Neuronal stem cell (in vitro differentiated cells): ENCODE measurements at regions not wholly inside any gene's neighbourhood (a gene's known extent, or its start where the extent isn't known, plus 50 kb on each side); places are given as distances from the start of the nearest gene placed in this dataset.

Experiments
- DNase-seq: peaks from one replicate; pipeline ENCODE4 v3.0.0-alpha.2; 2013; ENCODE audit warnings: low spot score
- H2AFZ ChIP-seq: one replicate; pipeline ENCODE4 v1.6.1; 2013; ENCODE audit warnings: mild to moderate bottlenecking, low read length, inconsistent platforms
- H2AK5ac ChIP-seq: 2 replicates; pipeline ENCODE4 v1.6.1; 2013; ENCODE audit warnings: low read depth, mild to moderate bottlenecking, inconsistent platforms, low read length, moderate library complexity, mixed read lengths
- H2BK120ac ChIP-seq: 2 replicates; pipeline ENCODE4 v1.6.1; 2013; ENCODE audit warnings: low read depth, mild to moderate bottlenecking, inconsistent platforms, low read length, moderate library complexity, mixed read lengths
- H2BK12ac ChIP-seq: one replicate; pipeline ENCODE4 v1.6.1; 2013; ENCODE audit warnings: low read length, inconsistent platforms
- H2BK15ac ChIP-seq: 2 replicates; pipeline ENCODE4 v1.6.1; 2013; ENCODE audit warnings: mild to moderate bottlenecking, low read length, inconsistent platforms, mixed read lengths
- H2BK5ac ChIP-seq: one replicate; pipeline ENCODE4 v1.6.1; 2013; ENCODE audit warnings: inconsistent platforms, mild to moderate bottlenecking, low read length, moderate library complexity
- H3K14ac ChIP-seq: one replicate; pipeline ENCODE4 v1.6.1; 2013; ENCODE audit warnings: low read length, inconsistent platforms
- H3K18ac ChIP-seq: 2 replicates; pipeline ENCODE4 v1.6.1; 2013; ENCODE audit warnings: low read length, inconsistent platforms
- H3K23ac ChIP-seq: 2 replicates; pipeline ENCODE4 v1.6.1; 2013; ENCODE audit warnings: low read depth, mild to moderate bottlenecking, mixed read lengths, low read length, inconsistent platforms; ENCODE audit not compliant: poor library complexity
- H3K27ac ChIP-seq: replicated peaks from 3 replicates; pipeline ENCODE4 v1.5.1; 2013; ENCODE audit warnings: low read length, inconsistent platforms
- H3K27me3 ChIP-seq, 3 experiments: 2 replicates each; pipeline ENCODE4 v1.6.1; 2013; ENCODE audit warnings: low read length in 3 of 3, mild to moderate bottlenecking in 2 of 3, inconsistent platforms in 1 of 3, low read depth in 1 of 3, mixed read lengths in 1 of 3, moderate library complexity in 1 of 3; ENCODE audit not compliant: control insufficient read depth in 3 of 3, insufficient read depth in 3 of 3
- H3K36me3 ChIP-seq, 2 donors: replicated peaks in 1 of 2; 2 replicates each; pipeline ENCODE4 v1.6.1; 2013; ENCODE audit warnings: low read length in 2 of 2; ENCODE audit not compliant: control insufficient read depth in 2 of 2, insufficient read depth in 2 of 2
- H3K4ac ChIP-seq: 2 replicates; pipeline ENCODE4 v1.6.1; 2013; ENCODE audit warnings: inconsistent platforms, mild to moderate bottlenecking, low read length, moderate library complexity
- H3K4me1 ChIP-seq, 2 donors: 1 replicate in 1 of 2; 2 replicates in 1 of 2; pipeline ENCODE4 v1.6.1; 2013; ENCODE audit warnings: low read length in 2 of 2, low read depth in 1 of 2; ENCODE audit not compliant: control insufficient read depth in 2 of 2, insufficient read depth in 1 of 2
- H3K4me2 ChIP-seq: one replicate; pipeline ENCODE4 v1.6.1; 2013; ENCODE audit warnings: mild to moderate bottlenecking, low read length, inconsistent platforms; ENCODE audit not compliant: insufficient read depth, poor library complexity, severe bottlenecking
- H3K4me3 ChIP-seq, 2 donors: 2 replicates each; pipeline ENCODE4 v1.5.1; 2013; ENCODE audit warnings: low read length in 2 of 2, mild to moderate bottlenecking in 2 of 2, inconsistent platforms in 1 of 2, moderate library complexity in 1 of 2
- H3K79me1 ChIP-seq: one replicate; pipeline ENCODE4 v1.6.1; 2013; ENCODE audit warnings: low read depth, mild to moderate bottlenecking, inconsistent platforms, low read length, moderate library complexity
- H3K9ac ChIP-seq: one replicate; pipeline ENCODE4 v1.6.1; 2013; ENCODE audit warnings: mild to moderate bottlenecking, low read depth, low read length, inconsistent platforms; ENCODE audit not compliant: poor library complexity
- H3K9me3 ChIP-seq, 2 donors: replicated peaks in 1 of 2; 2 replicates each; pipeline versions ENCODE3 to v1.6.1; 2013; ENCODE audit warnings: low read length in 2 of 2, mild to moderate bottlenecking in 2 of 2, inconsistent platforms in 1 of 2, low read depth in 1 of 2, mixed read lengths in 1 of 2, moderate library complexity in 1 of 2; ENCODE audit not compliant: control insufficient read depth in 2 of 2, insufficient read depth in 1 of 2
- H4K8ac ChIP-seq: one replicate; pipeline ENCODE4 v1.6.1; 2013; ENCODE audit warnings: low read depth, mild to moderate bottlenecking, inconsistent platforms, low read length, moderate library complexity
- H4K91ac ChIP-seq: one replicate; pipeline ENCODE4 v1.6.1; 2013; ENCODE audit warnings: low read length, low read depth, mild to moderate bottlenecking, inconsistent platforms; ENCODE audit not compliant: poor library complexity
- WGBS, 2 donors: extraction: QIAGEN DNeasy Blood & Tissue Kit; methylation state at CpG; one replicate each; pipeline ENCODE4 v1.1.7; 2013; ENCODE audit warnings: missing lambda C conversion rate in 2 of 2, mixed read lengths in 1 of 2; ENCODE audit not compliant: insufficient read length in 2 of 2, insufficient replicate concordance in 1 of 2; ENCODE audit errors: extremely low coverage in 2 of 2; 5-methylcytosine and 5-hydroxymethylcytosine counted together

DNA sequence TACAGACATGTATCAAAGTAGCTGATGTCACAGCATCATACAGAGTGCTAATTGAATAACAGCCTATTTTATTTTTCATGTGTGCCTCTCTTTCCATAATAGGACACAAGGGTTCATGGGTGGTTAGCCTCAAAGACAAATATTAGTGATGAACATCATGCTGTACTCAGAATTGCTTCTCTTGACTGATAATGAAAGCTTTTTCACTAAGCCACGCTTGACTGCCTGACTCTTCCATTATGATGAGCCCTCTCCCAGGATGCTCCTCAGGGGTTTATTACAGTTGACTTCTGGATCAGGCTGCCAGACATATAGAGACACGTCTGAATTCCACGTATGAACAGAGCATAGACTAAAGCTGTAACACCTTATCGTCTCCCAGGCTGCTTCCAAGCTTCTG, 2757.5 kb downstream of the PCDH7 start:
- Histone ChIP-seq H3K23ac (no peak overlapping the region), H2BK12ac (no peak overlapping the region), H3K4me1 (no peaks in the 10 kb centered on the region), H3K79me1 (no peaks in the 10 kb centered on the region), H3K27me3 (no peaks in the 10 kb centered on the region), H4K91ac (no peak overlapping the region), H3K14ac (no peak overlapping the region), H2AFZ (no peak overlapping the region), H4K8ac (no peak overlapping the region), H3K9ac (no peak overlapping the region), H2BK120ac (no peak overlapping the region), H2AK5ac (no peak overlapping the region), H3K18ac (no peak overlapping the region), H3K27ac (no peak overlapping the region), H3K9me3 (no peaks in the 10 kb centered on the region), H3K36me3 (no peaks in the 10 kb centered on the region), H2BK5ac (no peak overlapping the region), H3K4me3 (no peak overlapping the region), H3K4ac (no peak overlapping the region), H2BK15ac (no peak overlapping the region), H3K4me2 (no peak overlapping the region)
- WGBS, 2 donors, result no CpG with 5 or more reads among the region's 4 CpGs
- DNase-seq, result no peak

- Histone ChIP-seq H2BK5ac (no peak overlapping the region), H3K4ac (no peak overlapping the region), H2AFZ (no peak overlapping the region), H3K27me3 (no peaks in the 10 kb centered on the region), H3K9ac (no peak overlapping the region), H3K9me3 (no peaks in the 10 kb centered on the region), H3K4me2 (no peak overlapping the region), H3K23ac (no peak overlapping the region), H4K91ac (no peak overlapping the region), H3K14ac (no peak overlapping the region), H3K4me1 (no peaks in the 10 kb centered on the region), H3K79me1 (no peaks in the 10 kb centered on the region), H4K8ac (no peak overlapping the region), H3K27ac (no peak overlapping the region), H3K4me3 (no peak overlapping the region), H2BK120ac (no peak overlapping the region), H2BK12ac (no peak overlapping the region), H2AK5ac (no peak overlapping the region), H3K18ac (no peak overlapping the region), H2BK15ac (no peak overlapping the region), H3K36me3 (no peaks in the 10 kb centered on the region)
- no CpG with 5 or more reads among the region's 1 CpG for WGBS, 2 donors
- DNase-seq, result no peak
Measured at GRCh38 chr4:33482773-33483172, 2761.5 kb downstream of the ARAP2 start.

DNA sequence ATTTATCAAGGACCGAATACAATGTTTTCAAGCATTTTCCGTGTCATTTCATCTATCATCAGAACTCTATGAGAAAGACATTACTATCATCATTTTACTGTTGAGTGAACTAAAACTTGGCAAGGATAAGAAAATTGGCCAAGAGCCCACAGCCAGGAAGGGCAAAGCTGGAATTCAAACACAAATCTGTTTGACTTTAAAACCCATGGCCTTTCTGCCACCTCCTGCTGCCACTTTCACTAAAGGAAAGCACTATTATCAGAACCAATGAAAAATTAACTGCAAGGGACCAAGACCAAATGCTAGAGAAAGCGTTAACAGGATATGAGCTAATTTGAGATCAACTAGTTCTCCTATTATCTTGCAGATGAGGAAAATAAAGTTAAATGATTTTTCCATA, 2759.2 kb downstream of the ARAP2 start:
- Histone ChIP-seq H2AFZ (no peak overlapping the region), H3K36me3 (no peaks in the 10 kb centered on the region), H3K27me3 (no peaks in the 10 kb centered on the region), H3K4me1 (no peaks in the 10 kb centered on the region), H3K4me3 (no peak overlapping the region), H3K79me1 (no peaks in the 10 kb centered on the region), H3K27ac (no peak overlapping the region), H2BK15ac (no peak overlapping the region), H4K91ac (no peak overlapping the region), H3K9me3 (no peaks in the 10 kb centered on the region), H3K23ac (no peak overlapping the region), H3K4ac (no peak overlapping the region), H3K9ac (no peak overlapping the region), H3K18ac (no peak overlapping the region), H2BK5ac (no peak overlapping the region), H3K4me2 (no peak overlapping the region), H2BK120ac (no peak overlapping the region), H3K14ac (no peak overlapping the region), H2AK5ac (no peak overlapping the region), H4K8ac (no peak overlapping the region), H2BK12ac (no peak overlapping the region)
- DNase-seq, result no peak
- no CpG with 5 or more reads among the region's 3 CpGs for whole genome bisulfite sequencing, 2 donors

- Histone ChIP-seq H3K18ac (no peak overlapping the region), H2BK12ac (no peak overlapping the region), H3K4me3 (no peak overlapping the region), H4K8ac (no peak overlapping the region), H3K79me1 (no peaks in the 10 kb centered on the region), H3K4me2 (no peak overlapping the region), H3K4ac (no peak overlapping the region), H2AFZ (no peak overlapping the region), H3K14ac (no peak overlapping the region), H3K23ac (no peak overlapping the region), H2BK120ac (no peak overlapping the region), H2AK5ac (no peak overlapping the region), H3K27me3 (peaks cover 0 to 2% (median 0%) of the 10 kb centered on the region in 3 experiments), H2BK5ac (no peak overlapping the region), H3K4me1 (no peaks in the 10 kb centered on the region), H3K27ac (no peak overlapping the region), H4K91ac (no peak overlapping the region), H3K9ac (no peak overlapping the region), H3K9me3 (no peaks in the 10 kb centered on the region), H3K36me3 (no peaks in the 10 kb centered on the region), H2BK15ac (no peak overlapping the region)
- DNase-seq, result no peak
- no CpG with 5 or more reads among the region's 2 CpGs for WGBS, 2 donors
Measured at GRCh38 chr4:33493231-33493630, 2751.1 kb downstream of the ARAP2 start.
